Right atrium auricular region (tissue), 2 donors: ENCODE measurements at regions not wholly inside any gene's neighbourhood (a gene's known extent, or its start where the extent isn't known, plus 50 kb on each side); places are given as distances from the start of the nearest gene placed in this dataset.

Experiments
- DNase-seq: peaks from one replicate; pipeline ENCODE4 v3.0.0-alpha.2; 2019; ENCODE audit warnings: low spot score
- H3K27ac ChIP-seq, 2 donors: fragments of 200-600 bp; sonication (generic); 1 replicate in 1 of 2; 2 replicates in 1 of 2; pipeline ENCODE4 v1.5.1; 2016 to 2019
- H3K27me3 ChIP-seq, 2 donors: fragments of 200-600 bp; sonication (generic); one replicate each; pipeline versions ENCODE4 v1.5.1 to v1.6.0; 2017 to 2019
- H3K36me3 ChIP-seq: fragments of 200-600 bp; sonication (generic); one replicate; pipeline ENCODE4 v1.5.1; 2016
- H3K4me1 ChIP-seq, 2 donors: fragments of 200-600 bp; sonication (generic); one replicate each; pipeline versions ENCODE4 v1.5.1 to v1.6.0; 2017 to 2019
- H3K4me3 ChIP-seq, 2 donors: fragments of 200-600 bp; sonication (generic); 1 replicate in 1 of 2; 2 replicates in 1 of 2; pipeline ENCODE4 v1.5.1; 2017 to 2019; ENCODE audit warnings: mild to moderate bottlenecking in 1 of 2, moderate library complexity in 1 of 2
- H3K9me3 ChIP-seq, 2 donors: fragments of 200-600 bp; sonication (generic); one replicate each; pipeline ENCODE4 v1.5.1; 2019
- CTCF ChIP-seq, 2 donors: fragments of 200-600 bp; sonication (generic); IDR thresholded peaks; one replicate each; pipeline ENCODE4 v1.5.1; 2019; ENCODE audit warnings: antibody characterized with exemption in 2 of 2

- Histone ChIP-seq H3K4me1 (no peaks in the 10 kb centered on the region), H3K36me3 (no peaks in the 10 kb centered on the region), H3K27ac (no peak overlapping the region), H3K27me3 (no peaks in the 10 kb centered on the region), H3K4me3 (no peak overlapping the region), H3K9me3 (no peaks in the 10 kb centered on the region)
- DNase-seq: no peak
- no peak for TF ChIP-seq CTCF (IDR thresholded peaks at IDR 0.05)
These were observed 210.0 kb downstream of the KLHL4 start for GRCh38 chrX:87727620-87728019.

GRCh38 chrX:87728024-87728423, 210.4 kb downstream of the KLHL4 start:
- no peak for TF ChIP-seq CTCF (IDR thresholded peaks at IDR 0.05)
- Histone ChIP-seq H3K9me3 (no peaks in the 10 kb centered on the region), H3K27me3 (no peaks in the 10 kb centered on the region), H3K4me3 (no peak overlapping the region), H3K4me1 (no peaks in the 10 kb centered on the region), H3K27ac (no peak overlapping the region), H3K36me3 (no peaks in the 10 kb centered on the region)
- no peak for DNase-seq

- H3K27me3 ChIP-seq: no peaks in the 10 kb centered on the region
- no peak for TF ChIP-seq CTCF (IDR thresholded peaks at IDR 0.05)
- H3K4me3 ChIP-seq: no peak overlapping the region
- no peaks in the 10 kb centered on the region for H3K4me1 ChIP-seq
- no peaks in the 10 kb centered on the region for H3K9me3 ChIP-seq
- no peak for DNase-seq
- H3K36me3 ChIP-seq: no peaks in the 10 kb centered on the region
- H3K27ac ChIP-seq: no peak overlapping the region
These were observed 210.9 kb downstream of the KLHL4 start for GRCh38 chrX:87728459-87728858.

GRCh38 chrX:87732133-87732532, 214.5 kb downstream of the KLHL4 start:
- no peaks in the 10 kb centered on the region for H3K4me1 ChIP-seq
- H3K36me3 ChIP-seq: no peaks in the 10 kb centered on the region
- H3K9me3 ChIP-seq: no peaks in the 10 kb centered on the region
- no peak for DNase-seq
- H3K27me3 ChIP-seq: no peaks in the 10 kb centered on the region
- H3K4me3 ChIP-seq: no peak overlapping the region
- no peak for TF ChIP-seq CTCF (IDR thresholded peaks at IDR 0.05)
- H3K27ac ChIP-seq: no peak overlapping the region

GRCh38 chrX:87736576-87736975, 219.0 kb downstream of the KLHL4 start:
- Histone ChIP-seq H3K4me3 (no peak overlapping the region), H3K27me3 (no peaks in the 10 kb centered on the region), H3K27ac (no peak overlapping the region), H3K4me1 (no peaks in the 10 kb centered on the region), H3K9me3 (no peaks in the 10 kb centered on the region), H3K36me3 (no peaks in the 10 kb centered on the region)
- no peak for TF ChIP-seq CTCF (IDR thresholded peaks at IDR 0.05)
- DNase-seq: no peak

GRCh38 chrX:87744391-87744790, 226.8 kb downstream of the KLHL4 start:
- Histone ChIP-seq H3K27ac (no peak overlapping the region), H3K36me3 (no peaks in the 10 kb centered on the region), H3K9me3 (no peaks in the 10 kb centered on the region), H3K4me1 (no peaks in the 10 kb centered on the region), H3K4me3 (no peak overlapping the region), H3K27me3 (no peaks in the 10 kb centered on the region)
- no peak for TF ChIP-seq CTCF (IDR thresholded peaks at IDR 0.05)
- DNase-seq: no peak
